GM12878 (cell line): ENCODE measurements at regions not wholly inside any gene's neighbourhood (a gene's known extent, or its start where the extent isn't known, plus 50 kb on each side); places are given as distances from the start of the nearest gene placed in this dataset.

ENCODE experiments used
- ATAC-seq: fragments of 200-7000 bp; cut with Tn5 transposase; 3 replicates; pipeline ENCODE4 v1.9.1; 2020; ENCODE audit warnings: mild to moderate bottlenecking, moderate library complexity
- BruUV-seq: library from RNA; stranded (reverse); fragments of 400-500 nt; replicated peaks from 2 replicates; lab custom pipeline; 2021; lab: Mats Ljungman, UMichigan
- CTCF ChIA-PET: fragments of 300-600 bp; sonication (Branson Sonifier 250); formaldehyde crosslinking; extraction: SDS; loops from one replicate; lab custom pipeline; 2021; ENCODE audit warnings: inconsistent platforms; lab: Yijun Ruan, JAX
- POLR2A ChIA-PET: fragments of 350-600 bp; formaldehyde crosslinking; extraction: SDS; loops from one replicate; lab custom pipeline; 2021; ENCODE audit warnings: inconsistent platforms; lab: Charles Lee
- RAD21 ChIA-PET: fragments of 300-600 bp; sonication (Branson Sonifier 250); formaldehyde crosslinking; loops from one replicate; lab custom pipeline; 2023; ENCODE audit warnings: antibody characterized with exemption; ENCODE audit not compliant: unreplicated experiment; lab: Charles Lee
- SMC1A ChIA-PET: fragments of 300-600 bp; sonication (Branson Sonifier 250); formaldehyde crosslinking; loops from one replicate; lab custom pipeline; 2023; ENCODE audit not compliant: unreplicated experiment, uncharacterized antibody; lab: Charles Lee
- DNase-seq: peaks from one replicate; pipeline ENCODE4 v3.0.0-alpha.2; 2011; ENCODE audit warnings: low read depth, low spot score
- FAIRE-seq: peaks from 3 replicates; lab custom pipeline; 2011; peaks lifted over from hg19 to GRCh38; lab: Jason Lieb, UNC
- H2AFZ ChIP-seq: 2 replicates; pipeline ENCODE4 v1.6.0; 2011; ENCODE audit warnings: low read depth, low read length, control low read depth; ENCODE audit not compliant: control insufficient read depth
- H3K27ac ChIP-seq: 2 replicates; pipeline ENCODE4 v1.5.1; 2011; ENCODE audit warnings: control low read depth; ENCODE audit not compliant: control insufficient read depth, insufficient read depth
- H3K27me3 ChIP-seq, 2 experiments: replicated peaks in 1 of 2; 2 replicates each; pipeline versions ENCODE4 v1.6.0 to v1.6.1; 2011; ENCODE audit warnings: low read length in 1 of 2; ENCODE audit not compliant: control insufficient read depth in 2 of 2, insufficient read depth in 2 of 2
- H3K36me3 ChIP-seq, 2 experiments: 2 replicates each; pipeline ENCODE4 v1.5.1; 2011; ENCODE audit warnings: low read length in 1 of 2; ENCODE audit not compliant: control insufficient read depth in 2 of 2, insufficient read depth in 2 of 2
- H3K4me1 ChIP-seq: 2 replicates; pipeline ENCODE4 v1.6.1; 2011; ENCODE audit warnings: mild to moderate bottlenecking, low read length, moderate library complexity, mixed read lengths; ENCODE audit not compliant: control insufficient read depth, insufficient read depth
- H3K4me2 ChIP-seq: 2 replicates; pipeline ENCODE4 v1.6.0; 2011; ENCODE audit warnings: control low read depth; ENCODE audit not compliant: control insufficient read depth, insufficient read depth
- H3K4me3 ChIP-seq: fragments of 200-600 bp; sonication (generic); 2 replicates; pipeline ENCODE4 v1.5.1; 2016
- H3K79me2 ChIP-seq: 2 replicates; pipeline ENCODE4 v1.6.0; 2011; ENCODE audit warnings: low read length; ENCODE audit not compliant: control insufficient read depth, insufficient read depth
- H3K9ac ChIP-seq: 2 replicates; pipeline ENCODE4 v1.8.0; 2011; ENCODE audit warnings: low read length, control low read depth, mixed read lengths; ENCODE audit not compliant: control insufficient read depth, insufficient read depth
- H3K9me3 ChIP-seq: replicated peaks from 3 replicates; pipeline ENCODE4 v1.5.1; 2011; ENCODE audit warnings: mild to moderate bottlenecking, low read length; ENCODE audit not compliant: control insufficient read depth, insufficient read depth
- H4K20me1 ChIP-seq: 2 replicates; pipeline ENCODE4 v1.6.0; 2011; ENCODE audit not compliant: control insufficient read depth, insufficient read depth
- ATF7 ChIP-seq: fragments of 450-650 bp; IDR thresholded peaks from 2 replicates; pipeline ENCODE4 v1.6.1; 2016; ENCODE audit warnings: low read depth, mild to moderate bottlenecking
- CHD4 ChIP-seq: fragments of 200-600 bp; sonication (generic); IDR thresholded peaks from 2 replicates; pipeline ENCODE4 v1.6.1; 2016; ENCODE audit warnings: mild to moderate bottlenecking
- CTCF ChIP-seq, 3 experiments: IDR thresholded peaks in 2 of 3; conservative IDR thresholded peaks in 1 of 3; 2 replicates each; pipeline ENCODE4 v1.5.1; 2011; ENCODE audit warnings: low read depth in 3 of 3, low read length in 3 of 3, mild to moderate bottlenecking in 3 of 3, control low read depth in 2 of 3, moderate library complexity in 2 of 3, inconsistent platforms in 1 of 3, mixed read lengths in 1 of 3; ENCODE audit not compliant: control insufficient read depth in 2 of 3, insufficient read depth in 1 of 3; ENCODE audit errors: extremely low read depth in 1 of 3
- EP300 ChIP-seq, 2 experiments: fragments of 150-350 bp in 1 of 2; IDR thresholded peaks; 2 replicates each; pipeline ENCODE4 v1.6.1; 2011 to 2012; ENCODE audit warnings: low read depth in 2 of 2, low read length in 2 of 2, borderline replicate concordance in 1 of 2, improper control_type of control experiment in 1 of 2, inconsistent platforms in 1 of 2; ENCODE audit not compliant: control insufficient read depth in 1 of 2
- IRF3 ChIP-seq: fragments of 450-650 bp; IDR thresholded peaks from 2 replicates; pipeline ENCODE4 v1.6.1; 2014; ENCODE audit warnings: mild to moderate bottlenecking
- IRF5 ChIP-seq: fragments of 450-650 bp; IDR thresholded peaks from 2 replicates; pipeline ENCODE4 v1.6.1; 2017; ENCODE audit warnings: borderline replicate concordance
- JUNB ChIP-seq: IDR thresholded peaks from 2 replicates; pipeline ENCODE4 v1.6.1; 2016; ENCODE audit warnings: antibody characterized with exemption, mild to moderate bottlenecking
- JUND ChIP-seq: IDR thresholded peaks from 2 replicates; pipeline ENCODE4 v1.6.1; 2012; ENCODE audit warnings: low read depth, mild to moderate bottlenecking, low read length, improper control_type of control experiment, moderate library complexity
- MTA3 ChIP-seq: IDR thresholded peaks from 2 replicates; pipeline ENCODE4 v1.6.1; 2012; ENCODE audit warnings: low read length, inconsistent platforms, borderline replicate concordance
- NFYA ChIP-seq: IDR thresholded peaks from 2 replicates; pipeline ENCODE4 v1.6.1; 2011; ENCODE audit warnings: low read depth, mild to moderate bottlenecking, low read length, improper control_type of control experiment, borderline replicate concordance
- POU2F2 ChIP-seq: IDR thresholded peaks from 3 replicates; pipeline ENCODE4 v1.6.1; 2011; ENCODE audit warnings: low read depth, mild to moderate bottlenecking, low read length, borderline replicate concordance
- STAT1 ChIP-seq: fragments of 450-650 bp; conservative IDR thresholded peaks from 2 replicates; pipeline ENCODE4 v1.6.1; 2014; ENCODE audit warnings: antibody characterized with exemption, mild to moderate bottlenecking
- ZBTB11 ChIP-seq: fragments of 450-650 bp; formaldehyde crosslinking; IDR thresholded peaks from 2 replicates; pipeline ENCODE4 v1.5.0; 2022; ENCODE audit warnings: mild to moderate bottlenecking, missing genetic modification characterization
- ZNF622 ChIP-seq: fragments of 450-650 bp; IDR thresholded peaks from 2 replicates; pipeline ENCODE4 v1.6.1; 2017; ENCODE audit warnings: mild to moderate bottlenecking, inconsistent platforms
- WGBS: methylation state at CpG from one replicate; pipeline ENCODE4 v1.1.6; 2016; ENCODE audit warnings: low lambda C conversion rate; ENCODE audit not compliant: insufficient replicate concordance, insufficient coverage; ENCODE audit errors: missing lambda C conversion rate; 5-methylcytosine and 5-hydroxymethylcytosine counted together
- in situ Hi-C: fragments of 300-500 bp; cut with MboI; formaldehyde crosslinking; loops from 9 replicates; pipeline ENCODE4 v1.14.3; 2018; ENCODE audit warnings: mixed read lengths
- intact Hi-C: fragments of 100-400 bp; cut with micrococcal nuclease; formaldehyde crosslinking; loops from one replicate; pipeline ENCODE4 v1.14.2; 2022; ENCODE audit not compliant: unreplicated experiment
- TF ChIP-seq, protein P1 (sequence below): IDR thresholded peaks from 2 replicates; pipeline ENCODE4 v1.6.1; 2011; ENCODE audit warnings: borderline replicate concordance, low read depth, mild to moderate bottlenecking, moderate library complexity, low read length; ENCODE audit not compliant: insufficient read depth, poor library complexity, severe bottlenecking

DNA sequence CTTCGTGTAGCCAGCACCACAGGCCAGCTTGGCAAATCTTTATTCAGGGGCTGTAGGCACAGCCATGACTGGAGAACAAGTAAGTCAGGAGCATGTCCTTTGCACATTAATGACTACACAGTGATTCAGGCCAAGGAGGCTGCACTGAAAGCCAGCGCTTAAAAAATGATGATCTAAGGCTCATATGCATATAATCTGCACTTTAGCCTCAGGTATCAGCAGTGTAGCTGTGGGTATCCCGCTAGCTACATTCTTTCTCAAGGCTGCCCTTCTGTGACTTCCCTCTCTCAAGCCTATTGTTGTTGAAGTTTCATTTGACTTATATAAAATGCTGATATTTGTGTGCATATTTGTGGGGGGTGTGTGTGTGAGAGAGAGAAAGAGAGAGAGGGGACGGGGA lies 62.6 kb upstream of the RGL1 start:
- ATAC-seq (no peak), DNase-seq (no peak), FAIRE-seq (no peak)
- Histone ChIP-seq H3K9ac (no peak overlapping the region), H3K79me2 (no peaks in the 10 kb centered on the region), H3K27ac (no peak overlapping the region), H3K9me3 (no peaks in the 10 kb centered on the region; the same call in 2 of the 3 replicates), H3K36me3 (no peaks in the 10 kb centered on the region; a peak in 1 of 4 replicates), H3K4me2 (no peak overlapping the region), H2AFZ (no peak overlapping the region), H3K27me3 (no peaks in the 10 kb centered on the region), H4K20me1 (no peaks in the 10 kb centered on the region), H3K4me3 (no peak overlapping the region), H3K4me1 (no peaks in the 10 kb centered on the region)
- BruUV-seq, result no TSS peak
- SMC1A ChIA-PET, result interaction anchor here (0.9 to 1.3 kb wide), 3 partner anchors 8 to 88 kb away, joined by 3 to 8 read pairs (median 3); no protein-coding TSS in a partner anchor
- RAD21 ChIA-PET, result no interaction called here
- POLR2A ChIA-PET, result interaction anchor here (0.8 kb wide), 1 partner anchor 20 kb away, joined by 3 read pairs; no protein-coding TSS in a partner anchor
- in situ Hi-C loops, result no loop called here
- intact Hi-C loops, result no loop called here
- CTCF ChIA-PET, result interaction anchor here (1.8 kb wide), 1 partner anchor 57 kb away, joined by 5 read pairs; no protein-coding TSS in a partner anchor
- 33% methylated on average over 4 of the region's 4 CpGs for WGBS
- TF ChIP-seq IRF3 (no peak), CTCF (IDR thresholded peaks at IDR 0.05 in 2 of 3, conservative IDR thresholded peaks at IDR 0.05 in 1 of 3; ENCODE audit: control insufficient read depth in 2 of 3, extremely low read depth in 1 of 3, insufficient read depth in 1 of 3, low read depth in 3 of 3, low read length in 3 of 3) (no peak), JUND (no peak), JUNB (no peak), MTA3 (no peak), POU2F2 (no peak), ZBTB11 (CRISPR knock-in tag) (no peak), NFYA (no peak), CHD4 (no peak), EP300 (IDR thresholded peaks at IDR 0.05; ENCODE audit: borderline replicate concordance in 1 of 2, control insufficient read depth in 1 of 2, low read depth in 2 of 2, low read length in 2 of 2) (no peak), ZNF622 (no peak), IRF5 (no peak), ATF7 (no peak), STAT1 (no peak)
- TF ChIP-seq, protein P1, sequence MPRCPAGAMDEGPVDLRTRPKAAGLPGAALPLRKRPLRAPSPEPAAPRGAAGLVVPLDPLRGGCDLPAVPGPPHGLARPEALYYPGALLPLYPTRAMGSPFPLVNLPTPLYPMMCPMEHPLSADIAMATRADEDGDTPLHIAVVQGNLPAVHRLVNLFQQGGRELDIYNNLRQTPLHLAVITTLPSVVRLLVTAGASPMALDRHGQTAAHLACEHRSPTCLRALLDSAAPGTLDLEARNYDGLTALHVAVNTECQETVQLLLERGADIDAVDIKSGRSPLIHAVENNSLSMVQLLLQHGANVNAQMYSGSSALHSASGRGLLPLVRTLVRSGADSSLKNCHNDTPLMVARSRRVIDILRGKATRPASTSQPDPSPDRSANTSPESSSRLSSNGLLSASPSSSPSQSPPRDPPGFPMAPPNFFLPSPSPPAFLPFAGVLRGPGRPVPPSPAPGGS, result no peak
